MM.1S (cell line): ENCODE measurements at regions not wholly inside any gene's neighbourhood (a gene's known extent, or its start where the extent isn't known, plus 50 kb on each side); places are given as distances from the start of the nearest gene placed in this dataset.

Source experiments
- DNase-seq: peaks from one replicate; pipeline ENCODE4 v3.0.0-alpha.2; 2015
- H2AFZ ChIP-seq: fragments of 300-600 bp; sonication (generic); 2 replicates; pipeline ENCODE4 v1.6.0; 2016; ENCODE audit warnings: antibody characterized with exemption, low read length
- H3F3A ChIP-seq: fragments of 300-600 bp; sonication (generic); 2 replicates; pipeline ENCODE4 v1.6.1; 2016; ENCODE audit warnings: mild to moderate bottlenecking, antibody characterized with exemption, low read length, moderate library complexity, mixed read lengths; ENCODE audit not compliant: insufficient read depth
- H3K27ac ChIP-seq: fragments of 300-600 bp; sonication (generic); 2 replicates; pipeline ENCODE4 v1.5.1; 2016; ENCODE audit warnings: mild to moderate bottlenecking, low read length
- H3K27me3 ChIP-seq: fragments of 300-600 bp; sonication (generic); replicated peaks from 2 replicates; pipeline ENCODE4 v1.6.0; 2016; ENCODE audit warnings: low read length; ENCODE audit not compliant: insufficient read depth
- H3K36me3 ChIP-seq: fragments of 300-600 bp; sonication (generic); replicated peaks from 2 replicates; pipeline ENCODE4 v1.6.1; 2016; ENCODE audit warnings: mild to moderate bottlenecking, low read length, mixed read lengths; ENCODE audit not compliant: insufficient read depth
- H3K4me1 ChIP-seq: fragments of 300-600 bp; sonication (generic); 2 replicates; pipeline ENCODE4 v1.6.1; 2016; ENCODE audit warnings: low read length, mixed read lengths
- H3K4me2 ChIP-seq: fragments of 300-600 bp; sonication (generic); 2 replicates; pipeline ENCODE4 v1.6.0; 2016; ENCODE audit warnings: low read depth, low read length
- H3K4me3 ChIP-seq: fragments of 300-600 bp; sonication (generic); 2 replicates; pipeline ENCODE4 v1.5.1; 2016; ENCODE audit warnings: low read length, mixed read lengths
- H3K79me2 ChIP-seq: fragments of 300-600 bp; sonication (generic); 2 replicates; pipeline ENCODE4 v1.6.1; 2016; ENCODE audit warnings: mixed run types, low read length, mixed read lengths
- H3K9ac ChIP-seq: fragments of 300-600 bp; sonication (generic); 2 replicates; pipeline ENCODE4 v1.6.1; 2016; ENCODE audit warnings: low read length, mixed read lengths
- H3K9me2 ChIP-seq: fragments of 300-600 bp; sonication (generic); replicated peaks from 2 replicates; pipeline ENCODE4 v1.6.1; 2016; ENCODE audit warnings: mild to moderate bottlenecking, low read length, mixed read lengths; ENCODE audit not compliant: insufficient read depth
- H3K9me3 ChIP-seq: fragments of 300-600 bp; sonication (generic); replicated peaks from 2 replicates; pipeline ENCODE4 v1.6.1; 2016; ENCODE audit warnings: mild to moderate bottlenecking, low read length, mixed read lengths; ENCODE audit not compliant: insufficient read depth
- H4K20me1 ChIP-seq: fragments of 300-600 bp; sonication (generic); 2 replicates; pipeline ENCODE4 v1.6.1; 2016; ENCODE audit warnings: mild to moderate bottlenecking, low read length, moderate library complexity, mixed read lengths; ENCODE audit not compliant: insufficient read depth
- CTCF ChIP-seq: fragments of 300-600 bp; sonication (generic); IDR thresholded peaks from 2 replicates; pipeline ENCODE4 v1.5.1; 2016; ENCODE audit warnings: antibody characterized with exemption, low read length, mixed read lengths
- EZH2 ChIP-seq: fragments of 300-600 bp; sonication (generic); optimal IDR thresholded peaks from 2 replicates; pipeline ENCODE3; 2017; ENCODE audit warnings: low read depth, mild to moderate bottlenecking, antibody characterized with exemption, low read length, mixed read lengths
- EZH2phosphoT487 ChIP-seq: fragments of 300-600 bp; sonication (generic); IDR thresholded peaks from 2 replicates; pipeline ENCODE4 v1.6.1; 2018; ENCODE audit warnings: antibody characterized with exemption, low read length

- Histone ChIP-seq H3K4me2 (no peak overlapping the region), H3K9ac (no peak overlapping the region), H2AFZ (no peak overlapping the region), H3K27ac (no peak overlapping the region), H3K9me2 (no peaks in the 10 kb centered on the region), H3F3A (no peaks in the 10 kb centered on the region), H3K4me1 (no peaks in the 10 kb centered on the region), H3K79me2 (no peaks in the 10 kb centered on the region), H3K36me3 (no peaks in the 10 kb centered on the region), H3K27me3 (no peaks in the 10 kb centered on the region), H4K20me1 (no peaks in the 10 kb centered on the region), H3K9me3 (no peaks in the 10 kb centered on the region), H3K4me3 (no peak overlapping the region)
- DNase-seq = no peak
- TF ChIP-seq EZH2 (no peak), CTCF (no peak), EZH2phosphoT487 (no peak)
Measured at GRCh38 chr2:164368896-164369295, 252.4 kb downstream of the GRB14 start.

- Histone ChIP-seq H3K27ac (no peak overlapping the region), H4K20me1 (no peaks in the 10 kb centered on the region), H3F3A (no peaks in the 10 kb centered on the region), H3K79me2 (no peaks in the 10 kb centered on the region), H3K4me3 (no peak overlapping the region), H3K9me3 (no peaks in the 10 kb centered on the region), H3K9me2 (no peaks in the 10 kb centered on the region), H3K4me2 (no peak overlapping the region), H3K4me1 (no peaks in the 10 kb centered on the region), H3K36me3 (no peaks in the 10 kb centered on the region), H3K27me3 (no peaks in the 10 kb centered on the region), H2AFZ (no peak overlapping the region), H3K9ac (no peak overlapping the region)
- TF ChIP-seq EZH2 (no peak), CTCF (no peak), EZH2phosphoT487 (no peak)
- no peak for DNase-seq
Measured at GRCh38 chr2:164363646-164364045, 257.6 kb downstream of the GRB14 start.

GRCh38 chr2:164351536-164351935 lies 269.7 kb downstream of the GRB14 start:
- Histone ChIP-seq H3K4me1 (no peaks in the 10 kb centered on the region), H3K36me3 (no peaks in the 10 kb centered on the region), H3K4me3 (no peak overlapping the region), H3K9me2 (no peaks in the 10 kb centered on the region), H3K9ac (no peak overlapping the region), H3K4me2 (no peak overlapping the region), H3K9me3 (no peaks in the 10 kb centered on the region), H2AFZ (no peak overlapping the region), H3K27me3 (no peaks in the 10 kb centered on the region), H4K20me1 (no peaks in the 10 kb centered on the region), H3F3A (no peaks in the 10 kb centered on the region), H3K27ac (no peak overlapping the region), H3K79me2 (no peaks in the 10 kb centered on the region)
- TF ChIP-seq EZH2phosphoT487 (no peak), CTCF (no peak), EZH2 (no peak)
- no peak for DNase-seq
